Hepatocyte (in vitro differentiated cells): ENCODE measurements at regions not wholly inside any gene's neighbourhood (a gene's known extent, or its start where the extent isn't known, plus 50 kb on each side); places are given as distances from the start of the nearest gene placed in this dataset.

ENCODE experiments used
- EZH2 ChIP-seq: fragments of 200-600 bp; sonication (generic); IDR thresholded peaks from 2 replicates; pipeline ENCODE4 v1.6.1; 2016; ENCODE audit warnings: antibody characterized with exemption, mild to moderate bottlenecking, borderline replicate concordance
- EZH2phosphoT487 ChIP-seq: fragments of 200-600 bp; sonication (generic); IDR thresholded peaks from one replicate; pipeline ENCODE4 v1.6.1; 2018; ENCODE audit warnings: antibody characterized with exemption, mild to moderate bottlenecking, low read depth, moderate library complexity; ENCODE audit not compliant: unreplicated experiment, severe bottlenecking
- TF ChIP-seq, protein P1 (sequence below): fragments of 200-600 bp; sonication (generic); IDR thresholded peaks from 2 replicates; pipeline ENCODE4 v1.5.1; 2016; ENCODE audit warnings: antibody characterized with exemption, mild to moderate bottlenecking; ENCODE audit not compliant: poor library complexity

DNA sequence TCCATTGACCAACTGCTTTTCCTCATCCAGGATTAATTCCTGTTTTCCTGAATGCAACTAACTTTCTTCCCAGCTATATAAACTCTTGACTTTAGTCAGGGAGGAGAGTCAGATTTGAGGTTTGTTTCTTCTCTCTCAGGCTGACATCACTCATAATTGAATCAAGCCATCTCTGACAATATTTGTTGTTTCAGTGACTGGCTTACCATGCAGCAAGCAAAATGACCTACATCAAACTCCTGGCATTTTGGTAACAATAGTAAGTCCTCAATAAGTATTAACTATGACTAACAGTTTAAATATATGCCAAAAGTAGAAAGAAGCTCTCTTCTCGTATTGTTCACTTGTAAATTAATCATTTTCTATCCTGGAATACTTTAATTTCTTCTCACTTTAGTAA is 625.7 kb upstream of the KCND2 start:
- TF ChIP-seq, protein P1, sequence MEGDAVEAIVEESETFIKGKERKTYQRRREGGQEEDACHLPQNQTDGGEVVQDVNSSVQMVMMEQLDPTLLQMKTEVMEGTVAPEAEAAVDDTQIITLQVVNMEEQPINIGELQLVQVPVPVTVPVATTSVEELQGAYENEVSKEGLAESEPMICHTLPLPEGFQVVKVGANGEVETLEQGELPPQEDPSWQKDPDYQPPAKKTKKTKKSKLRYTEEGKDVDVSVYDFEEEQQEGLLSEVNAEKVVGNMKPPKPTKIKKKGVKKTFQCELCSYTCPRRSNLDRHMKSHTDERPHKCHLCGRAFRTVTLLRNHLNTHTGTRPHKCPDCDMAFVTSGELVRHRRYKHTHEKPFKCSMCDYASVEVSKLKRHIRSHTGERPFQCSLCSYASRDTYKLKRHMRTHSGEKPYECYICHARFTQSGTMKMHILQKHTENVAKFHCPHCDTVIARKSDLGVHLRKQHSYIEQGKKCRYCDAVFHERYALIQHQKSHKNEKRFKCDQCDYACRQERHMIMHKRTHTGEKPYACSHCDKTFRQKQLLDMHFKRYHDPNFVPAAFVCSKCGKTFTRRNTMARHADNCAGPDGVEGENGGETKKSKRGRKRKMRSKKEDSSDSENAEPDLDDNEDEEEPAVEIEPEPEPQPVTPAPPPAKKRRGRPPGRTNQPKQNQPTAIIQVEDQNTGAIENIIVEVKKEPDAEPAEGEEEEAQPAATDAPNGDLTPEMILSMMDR = no peak
- TF ChIP-seq EZH2phosphoT487 (no peak), EZH2 (no peak)
